SK-N-SH (cell line): ENCODE measurements at regions not wholly inside any gene's neighbourhood (a gene's known extent, or its start where the extent isn't known, plus 50 kb on each side); places are given as distances from the start of the nearest gene placed in this dataset.

Source experiments
- CTCF ChIA-PET: fragments of 300-600, 350-600 bp; formaldehyde crosslinking; extraction: SDS; loops from one replicate; lab custom pipeline; 2021; lab: Yijun Ruan, JAX
- POLR2A ChIA-PET: fragments of 350-600 bp; sonication (Branson Sonifier 250); formaldehyde crosslinking; extraction: SDS; loops from one replicate; lab custom pipeline; 2020; ENCODE audit warnings: antibody characterized with exemption, inconsistent platforms; lab: Yijun Ruan, JAX
- DNase-seq: peaks from one replicate; pipeline ENCODE4 v3.0.0; 2012
- H2AFZ ChIP-seq: fragments of 200-600 bp; sonication (generic); 2 replicates; pipeline ENCODE4 v1.8.1; 2016; ENCODE audit warnings: antibody characterized with exemption, mild to moderate bottlenecking, low read depth
- H3F3A ChIP-seq: fragments of 200-600 bp; sonication (generic); replicated peaks from 2 replicates; pipeline ENCODE3; 2016; ENCODE audit warnings: antibody characterized with exemption, mild to moderate bottlenecking; ENCODE audit not compliant: insufficient read depth
- H3K27ac ChIP-seq, 2 experiments: fragments of 200-500 bp in 1 of 2; fragments of 200-600 bp in 1 of 2; sonication (Bioruptor generic) in 1 of 2; sonication (generic), shearing (Covaris generic) in 1 of 2; 2 replicates each; pipeline versions ENCODE4 v1.5.1 to v1.6.1; 2014 to 2016; ENCODE audit warnings: low read depth in 2 of 2, inconsistent platforms in 1 of 2, low read length in 1 of 2, mild to moderate bottlenecking in 1 of 2, mixed read lengths in 1 of 2
- H3K27me3 ChIP-seq: fragments of 200-600 bp; sonication (generic), shearing (Covaris generic); 2 replicates; pipeline ENCODE4 v1.6.1; 2016; ENCODE audit warnings: mixed run types; ENCODE audit not compliant: insufficient read depth
- H3K36me3 ChIP-seq, 2 experiments: fragments of 200-500 bp in 1 of 2; fragments of 200-600 bp in 1 of 2; sonication (Bioruptor generic) in 1 of 2; sonication (generic) in 1 of 2; replicated peaks in 1 of 2; 2 replicates each; pipeline versions ENCODE3 to v1.5.1; 2014 to 2016; ENCODE audit warnings: low read length in 1 of 2, mild to moderate bottlenecking in 1 of 2; ENCODE audit not compliant: insufficient read depth in 2 of 2, control insufficient read depth in 1 of 2
- H3K4me1 ChIP-seq, 2 experiments: fragments of 200-500 bp in 1 of 2; fragments of 200-600 bp in 1 of 2; sonication (Bioruptor generic) in 1 of 2; sonication (generic), shearing (Covaris generic) in 1 of 2; 2 replicates each; pipeline versions ENCODE4 v1.5.1 to v1.6.1; 2014 to 2016; ENCODE audit warnings: low read depth in 1 of 2, low read length in 1 of 2, mixed run types in 1 of 2; ENCODE audit not compliant: insufficient read depth in 2 of 2, control insufficient read depth in 1 of 2
- H3K4me2 ChIP-seq: fragments of 200-600 bp; sonication (generic), shearing (Covaris generic); 2 replicates; pipeline ENCODE4 v1.6.1; 2017; ENCODE audit warnings: mixed run types
- H3K4me3 ChIP-seq, 2 experiments: fragments of 200-500 bp in 1 of 2; fragments of 200-600 bp in 1 of 2; sonication (Bioruptor generic) in 1 of 2; sonication (generic), shearing (Covaris generic) in 1 of 2; 2 replicates each; pipeline versions ENCODE4 v1.5.1 to v1.8.1; 2014 to 2016; ENCODE audit warnings: low read depth in 2 of 2, inconsistent platforms in 1 of 2, low read length in 1 of 2, mild to moderate bottlenecking in 1 of 2, mixed read lengths in 1 of 2, moderate library complexity in 1 of 2
- H3K79me2 ChIP-seq: fragments of 200-600 bp; sonication (generic); 2 replicates; pipeline ENCODE4 v1.8.1; 2017; ENCODE audit warnings: mild to moderate bottlenecking; ENCODE audit not compliant: insufficient read depth
- H3K9ac ChIP-seq: fragments of 200-600 bp; sonication (generic); 2 replicates; pipeline ENCODE4 v1.6.1; 2017; ENCODE audit warnings: mixed run types
- H3K9me2 ChIP-seq: fragments of 200-600 bp; sonication (generic); 2 replicates; pipeline ENCODE4 v1.6.1; 2017; ENCODE audit warnings: mixed run types
- H3K9me3 ChIP-seq: fragments of 200-600 bp; sonication (generic); 2 replicates; pipeline ENCODE4 v1.6.1; 2017; ENCODE audit warnings: mixed run types, mild to moderate bottlenecking, moderate library complexity
- H4K20me1 ChIP-seq: fragments of 200-600 bp; sonication (generic); 2 replicates; pipeline ENCODE4 v1.6.1; 2017; ENCODE audit warnings: mild to moderate bottlenecking, mixed run types; ENCODE audit not compliant: insufficient read depth
- EZH2phosphoT487 ChIP-seq: fragments of 200-600 bp; sonication (generic); IDR thresholded peaks from 2 replicates; pipeline ENCODE4 v1.6.1; 2017; ENCODE audit warnings: low read depth, mixed run types, mild to moderate bottlenecking, antibody characterized with exemption, moderate library complexity, borderline replicate concordance
- FOSL2 ChIP-seq: IDR thresholded peaks from 2 replicates; pipeline ENCODE4 v1.4.0; 2012; ENCODE audit warnings: low read depth, mild to moderate bottlenecking, moderate library complexity, borderline replicate concordance
- FOXM1 ChIP-seq: IDR thresholded peaks from 2 replicates; pipeline ENCODE4 v1.4.0; 2012; ENCODE audit warnings: low read depth, mild to moderate bottlenecking
- GABPA ChIP-seq: IDR thresholded peaks from 2 replicates; pipeline ENCODE4 v1.4.0; 2012; ENCODE audit warnings: low read depth, mild to moderate bottlenecking
- JUND ChIP-seq: IDR thresholded peaks from 2 replicates; pipeline ENCODE4 v1.4.0; 2012
- MAX ChIP-seq: IDR thresholded peaks from 2 replicates; pipeline ENCODE4 v1.4.0; 2012; ENCODE audit warnings: low read depth
- NFIC ChIP-seq: IDR thresholded peaks from 2 replicates; pipeline ENCODE4 v1.4.0; 2012; ENCODE audit warnings: borderline replicate concordance
- NRF1 ChIP-seq: IDR thresholded peaks from 2 replicates; pipeline ENCODE4 v1.6.1; 2012; ENCODE audit warnings: low read depth, mild to moderate bottlenecking, low read length
- RFX5 ChIP-seq: IDR thresholded peaks from 2 replicates; pipeline ENCODE4 v1.6.1; 2012; ENCODE audit warnings: mild to moderate bottlenecking, improper control_type of control experiment, low read length
- TCF12 ChIP-seq: IDR thresholded peaks from 2 replicates; pipeline ENCODE4 v1.4.0; 2012
- TEAD4 ChIP-seq: IDR thresholded peaks from 2 replicates; pipeline ENCODE4 v1.4.0; 2012; ENCODE audit warnings: mild to moderate bottlenecking, borderline replicate concordance; ENCODE audit not compliant: insufficient read depth
- WGBS: methylation state at CpG from one replicate; pipeline ENCODE4 v1.1.6; 2017; ENCODE audit warnings: low lambda C conversion rate; 5-methylcytosine and 5-hydroxymethylcytosine counted together
- TF ChIP-seq, protein P1 (sequence below): IDR thresholded peaks from 2 replicates; pipeline ENCODE4 v1.4.0; 2012; ENCODE audit warnings: low read depth, borderline replicate concordance

- H3K36me3 ChIP-seq: no peaks in the 10 kb centered on the region
- no peaks in the 10 kb centered on the region for H3K9me3 ChIP-seq
- H3K4me3 ChIP-seq: no peak overlapping the region
- CTCF ChIA-PET: no interaction called here
- no peaks in the 10 kb centered on the region for H3K9me2 ChIP-seq
- POLR2A ChIA-PET: no interaction called here
- no peaks in the 10 kb centered on the region for H3F3A ChIP-seq
- no peak overlapping the region for H3K27ac ChIP-seq
- H4K20me1 ChIP-seq: no peaks in the 10 kb centered on the region
- H3K9ac ChIP-seq: no peak overlapping the region
- 0 out of 2 replicates have a peak, but pooled peaks cover 5% of the 10 kb centered on the region for H3K27me3 ChIP-seq
- 12% methylated on average over 7 of the region's 8 CpGs for WGBS
- TF ChIP-seq MAX: no peak
- no peak for TF ChIP-seq TCF12
- TF ChIP-seq TEAD4: no peak
- TF ChIP-seq RFX5: no peak
- no peak for TF ChIP-seq FOXM1
- TF ChIP-seq FOSL2: no peak
- no peak for TF ChIP-seq NFIC
- DNase-seq: no peak
- H3K79me2 ChIP-seq: no peaks in the 10 kb centered on the region
- no peaks in the 10 kb centered on the region for H3K4me1 ChIP-seq
- no peak overlapping the region for H3K4me2 ChIP-seq
- no peak overlapping the region for H2AFZ ChIP-seq
These were observed 81.1 kb upstream of the LHX5 start for GRCh38 chr12:113552760-113553159.

GRCh38 chr12:113551563-113551962, 79.9 kb upstream of the LHX5 start:
- no peaks in the 10 kb centered on the region for H3K9me3 ChIP-seq
- POLR2A ChIA-PET: no interaction called here
- no peaks in the 10 kb centered on the region for H3K27me3 ChIP-seq
- no peaks in the 10 kb centered on the region for H4K20me1 ChIP-seq
- H3K4me2 ChIP-seq: no peak overlapping the region
- H3K4me1 ChIP-seq: no peaks in the 10 kb centered on the region
- no peaks in the 10 kb centered on the region for H3K36me3 ChIP-seq
- DNase-seq: no peak
- TF ChIP-seq JUND (no peak), TEAD4 (no peak), GABPA (no peak)
- TF ChIP-seq, protein P1, sequence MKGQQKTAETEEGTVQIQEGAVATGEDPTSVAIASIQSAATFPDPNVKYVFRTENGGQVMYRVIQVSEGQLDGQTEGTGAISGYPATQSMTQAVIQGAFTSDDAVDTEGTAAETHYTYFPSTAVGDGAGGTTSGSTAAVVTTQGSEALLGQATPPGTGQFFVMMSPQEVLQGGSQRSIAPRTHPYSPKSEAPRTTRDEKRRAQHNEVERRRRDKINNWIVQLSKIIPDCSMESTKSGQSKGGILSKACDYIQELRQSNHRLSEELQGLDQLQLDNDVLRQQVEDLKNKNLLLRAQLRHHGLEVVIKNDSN: no peak
- no peaks in the 10 kb centered on the region for H3K9me2 ChIP-seq
- H2AFZ ChIP-seq: no peak overlapping the region
- no peak overlapping the region for H3K9ac ChIP-seq
- CTCF ChIA-PET: no interaction called here
- no peaks in the 10 kb centered on the region for H3F3A ChIP-seq
- no peak overlapping the region for H3K27ac ChIP-seq
- H3K4me3 ChIP-seq: no peak overlapping the region
- no peaks in the 10 kb centered on the region for H3K79me2 ChIP-seq
- WGBS: 12% methylated on average over 4 of the region's 4 CpGs

- H3F3A ChIP-seq: no peaks in the 10 kb centered on the region
These were observed 76.8 kb upstream of the LHX5 start for GRCh38 chr12:113548467-113548866.

More at GRCh38 chr12:113548467-113548866, 76.8 kb upstream of the LHX5 start:
- no peaks in the 10 kb centered on the region for H3K36me3 ChIP-seq
- H3K27me3 ChIP-seq: no peaks in the 10 kb centered on the region
- no peaks in the 10 kb centered on the region for H4K20me1 ChIP-seq
- H3K79me2 ChIP-seq: no peaks in the 10 kb centered on the region
- H3K4me3 ChIP-seq: no peak overlapping the region
- H3K9ac ChIP-seq: no peak overlapping the region
- no peak for DNase-seq
- CTCF ChIA-PET: no interaction called here
- no peak overlapping the region for H3K4me2 ChIP-seq
- POLR2A ChIA-PET: no interaction called here
- no peaks in the 10 kb centered on the region for H3K9me2 ChIP-seq
- no peak overlapping the region for H2AFZ ChIP-seq
- TF ChIP-seq JUND (no peak), NRF1 (no peak), EZH2phosphoT487 (no peak)
- WGBS: 16% methylated on average over 2 of the region's 2 CpGs
- H3K27ac ChIP-seq: no peak overlapping the region
- H3K9me3 ChIP-seq: no peaks in the 10 kb centered on the region
- H3K4me1 ChIP-seq: no peaks in the 10 kb centered on the region
